SH-SY5Y (cell line): ENCODE measurements at regions not wholly inside any gene's neighbourhood (a gene's known extent, or its start where the extent isn't known, plus 50 kb on each side); places are given as distances from the start of the nearest gene placed in this dataset.

ENCODE experiments used
- GATA2 ChIP-seq: IDR thresholded peaks from 2 replicates; pipeline ENCODE4 v1.6.1; 2011; ENCODE audit warnings: mild to moderate bottlenecking, low read depth, low read length
- GATA3 ChIP-seq: IDR thresholded peaks from 2 replicates; pipeline ENCODE4 v1.6.1; 2011; ENCODE audit warnings: low read depth, mild to moderate bottlenecking, low read length, moderate library complexity

- no peak for TF ChIP-seq GATA2
- TF ChIP-seq GATA3 = no peak
Observed at GRCh38 chr2:76445880-76446279, 735.2 kb upstream of the GCFC2 start.
